ENCODE measurements at regions not wholly inside any gene's neighbourhood (a gene's known extent, or its start where the extent isn't known, plus 50 kb on each side); places are given as distances from the start of the nearest gene placed in this dataset.

- TF ChIP-seq TGIF2 (CRISPR knock-in tag; IDR thresholded peaks at IDR 0.05) (no peak), ZNF777 (CRISPR knock-in tag; IDR thresholded peaks at IDR 0.05) (no peak), ZNF563 (CRISPR knock-in tag; IDR thresholded peaks at IDR 0.05) (no peak), ZNF484 (CRISPR knock-in tag; IDR thresholded peaks at IDR 0.05; ENCODE audit: borderline replicate concordance, low read depth) (no peak), AKNA (CRISPR knock-in tag; IDR thresholded peaks at IDR 0.05; ENCODE audit: borderline replicate concordance) (no peak)
- TF ChIP-seq, protein P1, sequence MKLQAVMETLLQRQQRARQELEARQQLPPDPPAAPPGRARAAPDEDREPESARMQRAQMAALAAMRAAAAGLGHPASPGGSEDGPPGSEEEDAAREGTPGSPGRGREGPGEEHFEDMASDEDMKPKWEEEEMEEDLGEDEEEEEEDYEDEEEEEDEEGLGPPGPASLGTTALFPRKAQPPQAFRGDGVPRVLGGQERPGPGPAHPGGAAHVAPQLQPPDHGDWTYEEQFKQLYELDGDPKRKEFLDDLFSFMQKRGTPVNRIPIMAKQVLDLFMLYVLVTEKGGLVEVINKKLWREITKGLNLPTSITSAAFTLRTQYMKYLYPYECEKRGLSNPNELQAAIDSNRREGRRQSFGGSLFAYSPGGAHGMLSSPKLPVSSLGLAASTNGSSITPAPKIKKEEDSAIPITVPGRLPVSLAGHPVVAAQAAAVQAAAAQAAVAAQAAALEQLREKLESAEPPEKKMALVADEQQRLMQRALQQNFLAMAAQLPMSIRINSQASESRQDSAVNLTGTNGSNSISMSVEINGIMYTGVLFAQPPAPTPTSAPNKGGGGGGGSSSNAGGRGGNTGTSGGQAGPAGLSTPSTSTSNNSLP (IDR thresholded peaks at IDR 0.05; ENCODE audit: low read depth, low read length), result no peak
These were observed 316.2 kb upstream of the SHH start (continued) for GRCh38 chr7:156128496-156128895.

Measured in HepG2 (cell line).